HS-27A (cell line): ENCODE measurements at regions not wholly inside any gene's neighbourhood (a gene's known extent, or its start where the extent isn't known, plus 50 kb on each side); places are given as distances from the start of the nearest gene placed in this dataset.

ENCODE experiments used
- DNase-seq: peaks from one replicate; pipeline ENCODE4 v3.0.0-alpha.2; 2012; ENCODE audit warnings: low read depth, missing footprints

DNA sequence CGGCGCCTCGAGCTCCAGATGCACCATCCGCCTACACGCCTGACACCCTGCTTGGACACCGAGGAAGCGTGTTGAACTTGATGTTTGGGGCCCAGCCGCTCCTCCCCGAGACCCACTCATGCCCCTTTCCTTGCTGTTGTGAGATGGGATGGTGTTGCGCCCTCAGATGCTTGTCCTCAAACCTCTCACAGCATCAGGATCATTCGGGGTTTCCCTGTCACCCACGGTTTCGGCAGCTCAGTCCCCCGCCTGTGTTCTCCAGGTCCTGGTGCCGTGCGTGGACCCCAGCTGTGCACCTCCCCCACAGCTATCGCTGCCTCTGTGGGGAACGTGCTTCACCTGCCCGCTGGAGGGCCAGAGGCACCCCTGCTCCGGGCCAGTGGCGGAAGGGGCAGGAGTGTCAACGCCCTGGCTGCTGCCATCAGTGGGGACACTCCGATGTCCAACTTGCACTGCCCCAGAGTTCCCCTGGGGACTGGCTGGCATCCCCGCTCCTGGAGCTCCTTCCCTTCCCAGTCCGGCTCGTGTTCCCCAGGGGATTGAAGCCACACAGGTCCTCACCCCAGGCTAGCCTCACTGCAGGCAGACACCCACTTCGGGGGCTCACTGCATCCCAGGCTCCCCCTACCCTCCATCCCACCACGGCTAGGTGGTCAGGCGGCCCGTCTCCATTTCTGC, 82.3 kb upstream of the ADRA2C start:
- DNase-seq = no peak

DNA sequence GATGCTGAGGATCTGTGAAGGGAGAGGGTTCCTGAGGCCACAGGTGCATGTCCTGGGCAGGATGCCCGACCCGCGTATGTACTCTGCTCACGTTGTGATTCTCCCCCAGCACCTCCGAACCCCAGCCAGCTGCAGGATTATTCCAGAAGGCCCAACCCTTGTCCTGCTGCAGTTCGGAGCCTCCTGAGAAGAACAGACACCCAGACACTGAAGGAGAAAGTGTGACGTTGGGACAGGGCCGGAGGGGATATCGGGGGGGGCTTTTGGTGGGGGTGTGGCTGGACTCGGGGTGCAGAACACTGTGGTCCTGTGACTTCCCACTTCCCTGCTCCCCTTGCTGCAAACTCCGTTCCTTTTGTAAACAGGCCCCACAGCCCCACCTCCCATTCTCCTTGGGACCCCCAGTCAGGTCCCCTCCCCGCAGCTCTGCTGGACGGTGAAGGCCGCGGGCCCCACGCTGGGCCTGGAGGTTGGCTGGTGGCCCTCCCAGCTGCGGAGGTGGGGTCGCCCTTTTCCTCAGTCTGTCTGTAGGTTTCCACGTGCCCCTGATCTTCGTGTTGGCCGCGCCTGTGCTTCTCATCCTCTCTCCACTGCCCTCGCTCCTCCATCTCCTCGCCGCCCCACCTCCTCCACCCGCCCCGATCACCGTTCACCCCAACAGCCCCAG, 83.0 kb upstream of the ADRA2C start:
- DNase-seq = no peak

DNA sequence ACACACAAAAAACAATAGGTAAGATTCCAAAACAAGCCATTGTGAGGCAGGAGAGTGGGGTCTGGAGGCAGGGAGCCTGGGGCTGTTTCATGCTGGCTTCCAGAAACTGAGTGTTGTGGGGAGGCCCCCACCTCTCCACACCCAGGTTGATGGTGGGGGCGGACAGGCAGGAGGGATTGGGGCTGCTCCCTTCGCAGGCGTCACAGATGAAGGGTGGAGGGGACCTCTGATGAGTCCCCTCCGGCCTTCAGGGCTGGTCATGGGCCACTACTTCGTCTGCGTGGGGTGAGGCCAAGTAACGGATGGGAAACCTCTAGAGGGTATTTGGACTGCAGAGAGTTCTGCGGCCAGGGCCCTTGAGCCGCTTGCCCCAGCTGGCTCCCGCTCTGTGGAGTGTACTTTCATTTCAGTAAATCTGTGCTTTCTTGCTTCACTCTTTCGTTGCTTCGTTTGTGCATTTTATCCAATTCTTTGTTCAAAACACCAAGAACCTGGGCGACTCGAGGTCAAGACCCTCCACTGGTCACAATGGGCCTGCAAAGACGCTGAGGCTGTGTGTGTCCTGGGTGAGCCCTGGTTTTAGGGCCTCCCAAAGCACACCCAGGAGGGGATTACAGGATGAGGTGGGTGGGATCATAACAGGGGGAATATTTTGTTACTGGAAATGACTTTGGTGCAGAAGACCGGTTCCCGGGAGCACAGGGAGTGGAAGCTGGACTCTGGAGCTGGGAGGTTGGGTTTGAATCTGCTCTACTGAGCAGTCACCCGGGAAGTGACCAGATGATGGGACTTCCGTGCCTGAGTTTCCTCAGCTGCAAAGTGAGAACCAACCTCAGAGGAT, 83.7 kb upstream of the ADRA2C start:
- DNase-seq = no peak

DNA sequence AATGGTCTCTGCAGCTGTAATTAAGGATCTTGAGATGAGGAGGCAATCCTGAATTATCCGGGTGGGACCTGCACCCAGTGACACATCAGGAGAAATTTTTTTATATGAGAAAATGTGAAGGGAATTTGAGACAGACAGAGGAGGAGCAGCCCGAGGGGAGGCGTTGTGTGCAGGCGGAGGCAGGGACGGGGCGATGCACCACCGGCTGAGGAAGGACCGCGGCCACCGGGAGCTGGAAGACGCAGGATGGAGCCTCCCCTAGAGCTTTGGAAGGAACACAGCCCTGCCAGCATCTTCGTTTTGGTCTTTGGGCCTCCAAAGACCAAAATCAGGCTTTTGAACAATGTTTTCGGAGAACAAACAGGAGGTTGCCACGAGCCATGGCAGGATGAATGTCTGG, 85.0 kb upstream of the ADRA2C start:
- no peak for DNase-seq

DNA sequence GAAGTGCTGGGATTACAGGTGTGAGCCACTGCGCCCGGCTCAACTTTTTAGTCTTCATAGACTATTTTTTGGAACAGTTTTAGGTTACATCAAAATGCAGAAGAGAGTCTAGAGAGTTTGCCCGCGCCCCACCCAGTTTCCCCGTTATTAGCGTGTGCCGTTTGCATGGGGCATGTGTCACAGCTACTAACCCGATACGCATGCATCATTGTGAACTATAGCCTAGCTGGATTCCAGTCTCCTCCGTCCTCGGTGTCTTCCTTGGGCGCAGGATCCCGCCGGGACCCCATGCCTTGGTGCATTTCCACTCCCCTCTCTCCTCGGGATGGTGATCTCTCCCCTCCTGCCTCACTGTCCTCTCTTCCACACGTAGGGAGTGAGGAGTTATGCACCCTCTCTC, 85.5 kb upstream of the ADRA2C start:
- DNase-seq = no peak

DNA sequence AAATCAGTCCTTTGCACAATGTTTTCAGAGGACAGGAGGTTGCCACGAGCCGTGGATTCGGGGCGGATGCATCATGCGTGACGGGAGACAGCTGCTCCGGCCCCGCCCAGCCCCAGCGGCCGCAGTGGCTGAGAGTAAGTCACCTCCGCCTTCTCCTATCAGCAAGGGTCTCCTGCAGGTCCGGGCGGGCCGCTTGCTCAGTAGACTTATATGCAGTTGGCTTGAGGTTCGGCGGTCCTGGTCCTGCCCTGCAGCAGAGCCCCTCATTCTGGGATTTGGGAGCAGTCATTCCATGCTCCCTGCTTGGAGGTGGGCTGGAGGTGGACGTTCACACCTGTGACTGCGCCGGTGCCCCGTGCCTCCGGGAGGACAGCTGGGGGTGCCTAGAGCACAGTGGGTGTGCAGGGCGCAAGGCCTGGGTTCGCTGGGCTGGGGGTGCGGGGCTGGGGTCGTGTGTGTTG, 86.3 kb upstream of the ADRA2C start:
- DNase-seq = no peak

DNA sequence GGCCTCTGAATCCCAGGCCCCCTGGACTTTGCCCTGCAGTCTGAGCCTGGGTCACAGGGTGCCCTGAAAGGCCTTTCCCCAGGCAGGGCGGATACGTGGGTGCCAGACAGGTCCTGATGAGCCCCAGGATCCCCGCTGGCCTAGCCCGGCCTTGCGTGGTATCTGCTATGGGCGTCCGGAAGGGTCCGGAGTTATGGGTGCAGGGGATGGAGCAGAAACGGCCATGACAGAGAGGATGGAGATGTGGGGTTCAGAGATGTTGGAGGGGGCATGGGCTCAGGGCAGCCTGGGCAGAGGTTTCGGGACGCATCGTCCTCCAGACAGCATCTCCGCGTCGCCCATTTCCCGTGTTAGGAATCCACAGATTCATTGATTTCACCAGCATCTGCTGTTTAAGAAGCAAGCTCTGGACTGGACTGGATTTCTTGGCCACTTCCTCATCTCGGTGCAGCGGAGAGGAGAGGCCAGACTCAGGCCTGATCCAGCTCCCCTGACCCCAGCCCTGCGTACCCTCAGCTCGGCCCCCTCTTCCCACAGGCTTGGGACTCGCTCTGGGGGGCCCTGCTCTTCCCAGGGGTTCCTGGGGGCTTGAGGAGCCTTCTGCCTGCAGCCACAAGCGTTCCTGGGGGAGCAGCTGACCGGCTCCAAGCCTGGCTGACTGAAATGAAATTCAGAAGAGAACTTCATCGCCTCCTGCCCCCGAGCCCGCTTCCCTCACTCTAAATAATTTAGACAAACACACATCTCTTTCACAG, 86.9 kb upstream of the ADRA2C start:
- DNase-seq = no peak

DNA sequence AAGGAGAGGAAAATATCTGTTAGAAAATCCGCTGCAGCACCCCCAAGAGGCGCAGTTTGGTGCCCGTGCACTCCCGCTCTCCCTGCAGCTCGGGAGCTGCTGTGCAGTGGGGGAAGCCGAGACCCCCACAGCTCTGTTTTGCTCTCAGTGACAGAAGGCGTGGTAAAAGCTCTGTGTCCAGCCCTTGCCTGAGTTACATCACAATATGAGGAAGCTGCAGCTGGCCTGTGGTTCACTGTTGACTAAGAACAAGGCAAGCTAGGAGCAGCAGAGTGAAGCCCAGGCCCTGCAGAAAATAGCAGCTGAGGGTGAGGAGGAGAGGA, 88.5 kb upstream of the ADRA2C start:
- no peak for DNase-seq

DNA sequence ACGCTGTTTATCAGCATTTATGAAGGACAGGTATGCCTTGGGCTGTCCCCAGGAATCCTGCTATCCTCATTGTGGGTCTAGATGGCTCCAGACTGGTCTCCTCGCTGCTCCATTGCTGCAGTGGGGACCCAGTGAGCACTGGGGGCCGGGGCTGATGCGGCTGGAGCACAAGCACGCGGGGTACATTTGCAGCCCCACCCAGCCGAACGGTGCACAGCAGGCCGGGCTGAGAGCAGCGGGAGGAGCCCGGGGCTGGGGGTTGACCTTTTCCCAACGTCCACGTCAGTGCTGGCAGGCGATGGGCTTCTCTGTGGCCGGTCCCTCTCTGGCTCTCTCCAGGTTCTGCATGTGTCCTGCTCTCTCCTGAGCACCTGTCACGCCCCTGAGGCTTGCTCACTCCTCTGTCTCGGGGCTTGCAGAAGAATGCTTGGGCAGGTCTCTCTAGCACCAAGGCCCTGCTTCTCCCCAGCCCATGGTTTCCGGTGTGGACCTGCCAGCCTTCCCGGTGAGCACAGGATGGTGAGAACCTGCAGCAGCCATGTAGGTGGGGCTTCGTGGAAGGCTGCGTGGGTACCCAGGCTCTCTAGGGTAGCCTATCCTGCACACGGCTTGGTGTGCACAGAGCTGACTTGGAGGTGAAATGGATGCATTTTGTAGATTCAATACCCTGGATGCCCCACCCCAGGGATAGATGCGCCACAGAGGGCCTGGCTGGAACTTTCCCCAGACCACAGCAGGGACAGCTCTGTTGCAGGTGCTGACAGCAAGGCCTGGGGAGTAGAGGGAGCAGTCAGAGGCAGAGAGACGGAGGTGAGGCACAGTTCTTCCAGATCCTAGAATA, 89.1 kb upstream of the ADRA2C start:
- DNase-seq = no peak

DNA sequence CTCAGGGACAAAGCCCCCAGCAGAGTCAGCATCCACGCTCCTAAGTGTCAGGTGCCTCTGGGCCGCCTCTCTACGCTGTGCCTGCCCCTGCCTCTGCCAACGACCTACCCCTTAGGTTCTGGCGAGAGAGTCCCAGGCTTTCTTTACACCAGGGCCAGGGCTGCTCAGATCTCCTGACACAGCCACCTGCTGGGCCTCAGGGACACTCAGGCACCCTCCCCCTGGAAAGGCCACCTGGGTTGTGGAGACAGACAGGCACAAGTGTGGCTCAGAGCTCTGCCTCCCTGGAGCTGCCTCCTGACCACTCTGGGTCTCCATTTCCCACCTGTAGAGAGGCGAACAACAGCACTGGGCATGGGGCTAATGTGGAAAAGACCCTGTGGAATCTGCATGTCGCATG, 90.0 kb upstream of the ADRA2C start:
- DNase-seq = no peak

DNA sequence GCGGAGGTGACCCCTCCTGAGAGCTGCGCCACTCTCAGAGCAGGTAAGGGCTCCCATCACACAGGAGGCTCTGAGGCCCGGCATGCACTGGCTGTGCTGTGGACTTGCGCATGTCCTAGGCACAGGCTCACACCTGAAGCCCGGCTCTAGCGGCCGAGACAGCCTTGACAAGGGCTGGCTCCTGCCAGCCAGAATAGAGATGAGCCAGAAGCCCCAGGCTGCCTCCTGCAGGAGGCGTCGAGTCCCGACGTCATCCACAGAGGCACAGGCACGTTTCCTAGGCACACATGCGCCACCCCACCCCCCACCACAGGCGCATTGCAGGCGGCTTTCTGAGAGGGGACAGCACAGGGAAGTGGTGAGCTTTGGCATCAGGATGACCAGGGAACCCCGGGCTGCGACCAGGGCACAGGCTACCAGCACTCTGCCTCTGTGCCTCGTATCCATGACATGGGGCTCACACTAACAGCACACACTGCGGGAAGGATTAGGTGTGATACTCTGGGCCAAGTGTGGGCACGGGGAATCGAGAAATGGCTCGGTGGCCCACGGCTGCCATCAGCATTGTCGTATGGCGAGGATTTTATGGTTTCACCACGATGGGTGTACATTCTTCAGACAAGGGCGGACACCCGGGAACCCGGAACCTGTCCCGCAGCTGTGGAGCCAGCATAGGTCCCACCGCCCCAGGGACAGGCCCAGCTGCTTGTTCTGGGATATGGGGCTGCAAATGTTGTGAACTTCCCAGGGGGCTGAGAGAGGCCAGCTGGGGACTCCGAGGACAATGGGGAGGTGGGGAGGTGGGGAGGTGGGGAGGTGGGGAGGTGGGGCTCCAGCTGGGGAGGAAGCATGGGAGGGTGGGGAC, 90.7 kb upstream of the ADRA2C start:
- DNase-seq = no peak

DNA sequence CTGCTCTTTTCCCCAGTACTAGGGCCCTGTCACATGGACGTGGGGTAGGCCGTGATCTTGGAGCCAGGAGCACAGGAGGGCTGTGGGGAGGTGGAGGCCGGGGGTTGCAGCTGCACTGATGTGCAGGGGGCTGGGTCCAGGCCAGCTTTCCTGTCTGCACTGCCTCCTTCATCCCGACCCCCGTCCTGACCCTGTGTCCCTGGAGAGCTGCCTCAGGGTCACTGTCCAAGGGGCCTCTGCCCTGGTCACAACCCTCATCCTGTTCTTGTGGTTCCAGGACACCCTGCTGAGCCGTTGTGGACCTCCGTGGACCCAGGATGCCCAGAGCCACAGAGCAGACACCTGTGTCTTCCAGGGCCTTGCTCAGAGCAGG, 91.7 kb upstream of the ADRA2C start:
- DNase-seq = no peak

DNA sequence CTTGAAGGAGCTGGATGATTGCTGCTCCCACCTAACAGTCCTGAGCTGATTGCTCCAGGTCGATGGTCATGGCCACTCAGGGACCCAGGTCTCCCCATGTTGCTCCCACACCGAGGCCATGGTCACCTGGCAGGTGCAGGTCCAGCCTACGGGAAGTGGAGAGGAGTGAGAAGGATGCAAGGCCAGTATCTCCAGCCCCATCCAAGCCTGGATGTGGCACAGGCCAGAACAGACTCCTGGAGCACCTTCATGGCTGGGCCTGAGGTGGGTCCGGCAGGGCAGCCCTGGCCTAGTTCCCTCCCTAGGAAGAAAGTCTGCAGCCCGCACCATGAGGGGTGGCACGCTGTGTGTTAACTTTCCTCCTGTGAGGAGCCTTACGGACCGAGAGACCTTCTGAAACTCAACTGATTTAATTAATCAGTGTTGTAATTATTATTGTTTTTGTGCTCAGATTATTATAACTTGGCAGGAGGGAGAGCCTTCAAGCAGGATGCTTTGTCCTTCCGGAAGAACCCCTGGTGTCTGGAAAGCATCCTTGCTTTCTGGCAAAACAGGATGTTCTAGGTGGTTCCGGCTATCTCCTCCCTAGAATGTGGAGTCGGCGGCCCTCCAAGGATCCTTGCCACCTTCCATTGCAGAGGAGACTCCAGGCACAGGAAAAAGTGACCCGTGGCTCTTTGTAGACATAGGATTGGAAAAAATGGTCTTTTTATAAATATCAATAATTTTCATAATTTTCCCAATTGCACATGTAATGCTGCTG, 92.3 kb upstream of the ADRA2C start:
- no peak for DNase-seq

DNA sequence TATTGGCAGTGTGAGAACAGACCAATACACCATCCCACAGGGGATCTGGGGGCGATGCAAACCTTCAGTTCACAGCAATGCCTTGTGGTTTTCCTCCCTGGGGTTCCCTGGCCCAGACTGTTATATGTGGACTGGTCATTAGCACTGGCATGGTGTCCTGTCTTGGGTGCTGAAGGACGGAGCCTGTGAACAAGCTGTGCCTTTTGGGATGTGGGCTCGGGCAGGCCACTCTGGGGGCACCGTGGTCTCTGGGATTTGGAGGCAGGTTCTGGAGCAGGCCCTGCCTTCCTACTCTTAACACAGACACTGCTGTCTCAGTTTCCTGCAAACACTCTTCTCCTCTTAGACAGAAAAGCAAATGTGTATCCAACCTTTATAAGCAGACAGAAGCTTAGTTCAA, 93.0 kb upstream of the ADRA2C start:
- DNase-seq = no peak

DNA sequence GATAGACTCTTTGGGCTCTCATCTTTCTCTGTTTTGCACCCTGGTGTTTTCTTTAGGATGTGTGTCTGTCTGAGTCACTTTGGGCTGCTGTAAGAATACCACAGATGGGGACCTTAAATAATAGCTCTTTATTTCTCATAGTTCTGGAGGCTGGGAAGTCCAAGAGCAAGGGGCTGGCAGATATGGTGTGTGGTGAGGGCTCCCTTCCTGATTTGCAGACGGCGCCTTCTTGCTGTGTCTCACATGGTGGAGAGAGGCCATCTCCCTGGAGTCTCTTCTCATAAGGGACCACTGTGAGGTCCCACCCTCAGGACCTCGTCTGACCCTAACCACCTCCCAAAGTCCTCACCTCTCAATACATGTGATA, 93.7 kb upstream of the ADRA2C start:
- no peak for DNase-seq

DNA sequence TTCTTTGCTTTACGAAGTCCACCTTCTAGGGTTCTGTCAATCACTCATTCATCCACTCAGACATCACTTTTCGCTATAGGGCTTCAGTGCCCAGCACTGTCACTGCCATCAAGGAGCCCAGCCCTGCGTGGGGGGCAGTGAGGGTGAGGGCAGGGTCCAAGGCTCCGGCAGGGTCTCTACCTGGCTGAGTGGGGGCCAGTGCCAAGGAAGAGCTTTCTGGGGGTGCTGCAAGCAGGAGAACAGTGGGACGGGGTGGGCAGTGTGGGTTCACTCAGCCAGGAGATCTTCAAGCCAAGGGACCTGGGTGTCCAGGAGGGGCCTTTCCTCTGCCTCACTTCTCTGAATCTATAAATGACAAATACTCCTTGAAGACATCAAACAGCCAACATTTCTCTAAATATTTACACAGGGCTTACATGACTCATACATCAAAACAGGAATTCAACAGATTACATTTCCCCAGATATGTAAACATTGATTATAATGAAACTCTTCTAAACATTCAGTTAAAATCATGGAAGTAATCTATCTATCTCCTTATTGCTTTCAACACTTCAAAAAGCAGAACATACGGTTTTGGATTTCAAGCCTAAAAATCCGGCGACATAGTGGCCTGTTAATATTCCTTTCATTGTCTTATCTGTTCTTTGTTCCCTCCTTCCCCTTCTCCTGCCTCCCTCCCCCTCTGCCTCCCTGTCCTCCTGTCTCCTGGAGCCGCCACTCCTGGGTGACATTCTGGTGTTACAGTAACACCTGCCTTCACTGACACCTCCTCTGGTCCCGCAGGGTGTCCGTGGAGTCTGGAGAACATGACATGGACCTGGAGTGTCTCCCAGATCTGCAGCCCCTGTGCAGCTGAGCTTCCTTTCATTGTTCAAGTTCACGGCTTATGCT, 94.4 kb upstream of the ADRA2C start:
- no peak for DNase-seq

DNA sequence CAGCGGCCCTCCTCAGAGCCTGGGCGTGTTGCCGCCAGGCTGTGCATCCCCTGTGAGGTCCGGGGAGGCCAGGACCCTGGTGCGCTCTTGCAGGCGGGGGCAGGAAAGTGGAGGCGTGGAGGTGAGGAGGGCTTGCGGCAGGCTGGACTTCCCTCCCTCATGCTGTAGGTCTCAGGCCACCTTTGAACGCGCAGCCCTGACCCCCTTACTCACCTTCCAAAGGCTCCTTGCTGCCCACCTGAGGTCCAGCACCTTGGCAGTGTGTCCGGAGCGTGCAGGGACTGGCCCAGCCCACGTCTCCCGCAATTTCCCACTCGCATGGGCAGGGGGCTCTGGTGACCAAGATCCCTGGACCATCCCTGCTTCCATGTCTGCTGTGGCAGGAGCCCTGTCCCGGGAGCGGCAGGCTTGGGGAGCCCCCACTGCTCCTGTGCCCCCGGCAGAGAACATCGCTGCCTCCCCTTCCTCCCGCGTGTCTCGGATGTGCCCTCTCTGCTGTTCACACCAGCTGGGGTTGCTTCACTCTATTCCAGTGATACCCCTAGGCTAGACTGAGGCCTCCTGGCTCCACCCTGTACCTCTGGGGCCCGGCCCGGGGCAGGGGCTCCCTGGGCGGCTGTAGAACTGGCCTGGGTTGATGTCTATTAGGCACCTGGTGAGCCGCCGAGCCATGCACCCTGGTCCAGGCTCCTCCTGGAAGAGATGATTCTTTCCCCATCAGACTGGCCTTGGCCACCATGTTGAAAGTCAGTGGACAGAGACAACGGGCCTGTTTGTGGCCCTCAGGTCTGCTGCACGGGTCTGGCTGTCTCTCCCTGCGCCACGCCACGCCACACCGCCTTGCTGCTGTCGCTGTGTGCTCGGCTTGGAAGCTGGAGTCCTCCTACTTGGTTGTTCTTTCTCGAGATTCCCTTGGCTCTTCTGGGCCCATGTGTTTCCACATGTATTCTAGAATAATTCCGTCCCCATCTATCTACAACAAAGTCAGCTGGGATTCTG, 95.4 kb upstream of the ADRA2C start:
- no peak for DNase-seq

DNA sequence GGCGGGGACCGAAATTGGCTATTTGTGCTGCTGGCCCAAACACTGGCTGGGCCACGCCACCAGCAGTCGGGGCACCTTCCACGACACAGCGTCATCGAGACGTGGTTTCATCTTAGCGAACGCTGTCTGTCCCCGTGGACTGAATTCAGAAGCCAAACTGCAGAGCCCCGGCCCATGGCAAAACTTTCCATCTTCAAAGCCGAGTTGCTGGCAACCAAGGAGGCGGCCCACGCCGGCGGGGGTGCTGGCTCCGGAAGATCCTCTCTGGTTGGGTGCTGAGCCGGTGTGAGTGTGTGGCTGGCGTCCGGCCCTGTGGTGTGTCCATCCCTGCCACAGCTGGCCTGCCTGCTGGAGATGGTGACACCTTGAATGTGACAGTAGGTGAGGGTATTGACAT, 96.6 kb upstream of the ADRA2C start:
- no peak for DNase-seq
